GM18873 (cell line): ENCODE measurements at regions not wholly inside any gene's neighbourhood (a gene's known extent, or its start where the extent isn't known, plus 50 kb on each side); places are given as distances from the start of the nearest gene placed in this dataset.
"Not testable (repeated sequence)": the region's sequence is repeated elsewhere in the genome, so short reads cannot be mapped to it uniquely, and the experiment has no call there.

Source experiments
- ATAC-seq: cut with Tn5 transposase; IDR thresholded peaks from one replicate; pipeline ENCODE4 v1.9.1; 2021; ENCODE audit warnings: mild to moderate bottlenecking, moderate library complexity, moderate number of reproducible peaks; ENCODE audit not compliant: unreplicated experiment, low FRiP score

DNA sequence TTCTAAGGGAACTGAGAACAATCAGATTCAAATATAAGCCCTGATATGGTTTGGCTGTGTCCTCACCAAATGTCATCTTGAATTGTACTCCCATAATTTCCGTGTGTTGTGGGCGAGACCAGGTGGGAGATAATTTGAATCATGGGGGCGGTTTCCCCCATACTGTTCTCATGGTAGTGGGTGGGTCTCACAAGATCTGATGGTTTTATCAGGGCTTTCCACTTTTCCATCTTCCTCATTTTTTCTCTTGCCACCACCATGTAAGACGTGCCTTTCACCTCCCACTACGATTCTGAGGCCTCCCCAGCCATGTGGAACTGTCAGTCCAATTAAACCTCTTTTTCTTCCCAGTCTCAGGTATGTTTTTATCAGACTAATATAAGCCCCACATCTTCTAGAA lies 217.8 kb downstream of the ACKR3 start:
- ATAC-seq: not testable (repeated sequence)

DNA sequence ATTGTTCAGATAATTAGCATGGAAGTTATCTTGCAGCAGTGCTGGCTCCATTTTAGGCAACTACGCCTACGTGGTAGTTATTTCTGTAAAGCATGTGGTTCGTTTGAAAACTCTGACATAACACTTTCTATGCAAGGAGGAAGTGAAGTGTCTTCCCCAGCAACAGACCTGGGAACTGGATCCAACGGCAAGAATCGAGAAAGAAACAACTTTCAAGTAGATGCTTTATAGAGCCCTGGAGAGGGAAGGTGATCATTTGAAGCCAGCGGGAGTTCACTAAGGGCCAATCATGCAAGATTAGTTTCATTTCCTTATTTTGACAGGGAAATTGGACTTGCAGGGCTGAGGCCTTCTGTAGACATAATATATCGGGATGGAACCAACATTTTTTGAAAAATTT lies 218.3 kb downstream of the ACKR3 start:
- ATAC-seq: no peak

DNA sequence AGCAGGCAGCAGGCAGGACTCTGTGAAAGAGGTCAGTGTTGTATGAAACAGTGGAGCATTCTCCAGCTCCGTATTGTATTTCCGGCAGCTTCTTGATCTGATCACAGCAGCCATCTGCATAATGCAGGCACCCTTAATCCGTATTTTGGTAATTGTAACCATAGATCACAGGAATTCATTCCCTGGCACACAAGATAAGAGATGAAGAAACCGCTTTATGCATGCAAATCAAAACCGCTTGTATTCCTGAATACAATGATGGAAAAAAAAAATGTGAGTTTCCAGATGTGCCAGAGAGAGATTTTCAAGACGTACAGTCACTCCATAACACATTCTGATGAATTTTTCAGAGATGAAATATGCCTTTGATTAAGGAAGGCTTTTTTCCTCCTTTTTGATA lies 221.3 kb downstream of the ACKR3 start:
- no peak for ATAC-seq

DNA sequence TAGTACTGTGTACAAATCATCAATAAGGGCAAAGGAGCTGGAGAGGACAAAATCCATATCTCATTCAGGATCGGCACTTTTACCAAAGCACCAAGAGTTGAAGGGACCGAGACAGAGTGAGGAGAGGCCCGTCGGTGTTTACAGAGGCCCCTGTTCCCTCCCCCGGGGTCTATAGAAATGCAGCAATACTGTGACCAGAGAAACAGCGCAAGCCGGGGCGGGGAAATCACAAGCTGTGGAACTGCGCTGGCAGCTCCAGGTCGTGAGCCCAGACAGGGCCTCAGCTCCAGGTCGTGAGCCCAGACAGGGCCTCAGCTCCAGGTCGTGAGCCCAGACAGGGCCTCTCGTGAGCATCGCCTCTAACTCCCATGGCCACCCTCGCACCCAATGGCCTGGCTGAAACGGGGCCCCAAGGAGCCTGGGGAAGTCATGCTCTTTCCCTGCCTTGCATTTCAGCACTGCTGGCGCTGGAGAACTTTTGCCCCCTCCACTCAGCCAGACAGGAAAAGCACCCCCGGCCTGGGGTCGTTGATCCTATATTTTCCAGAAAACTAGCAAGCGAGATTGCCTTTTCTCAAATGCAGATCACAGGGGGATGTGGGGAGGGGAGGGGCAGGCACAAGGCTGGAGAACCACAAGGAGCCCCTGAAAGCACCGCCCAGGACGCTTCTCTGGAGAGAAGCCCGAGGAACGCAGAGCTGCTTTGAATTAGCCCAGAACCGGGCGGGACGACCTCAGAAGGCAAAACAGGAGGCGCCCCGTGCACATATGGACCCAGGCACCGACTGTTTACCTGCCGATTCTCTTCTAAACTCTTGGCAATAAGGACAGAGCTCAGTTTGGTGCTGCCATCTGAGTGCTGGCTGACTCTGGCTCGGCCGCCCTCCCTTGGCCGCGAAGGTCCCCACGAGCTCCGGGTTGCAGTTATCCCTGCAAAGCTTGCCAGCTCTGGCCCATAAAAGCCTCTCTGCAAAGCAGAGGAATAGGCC lies 223.7 kb downstream of the ACKR3 start:
- ATAC-seq: no peak

DNA sequence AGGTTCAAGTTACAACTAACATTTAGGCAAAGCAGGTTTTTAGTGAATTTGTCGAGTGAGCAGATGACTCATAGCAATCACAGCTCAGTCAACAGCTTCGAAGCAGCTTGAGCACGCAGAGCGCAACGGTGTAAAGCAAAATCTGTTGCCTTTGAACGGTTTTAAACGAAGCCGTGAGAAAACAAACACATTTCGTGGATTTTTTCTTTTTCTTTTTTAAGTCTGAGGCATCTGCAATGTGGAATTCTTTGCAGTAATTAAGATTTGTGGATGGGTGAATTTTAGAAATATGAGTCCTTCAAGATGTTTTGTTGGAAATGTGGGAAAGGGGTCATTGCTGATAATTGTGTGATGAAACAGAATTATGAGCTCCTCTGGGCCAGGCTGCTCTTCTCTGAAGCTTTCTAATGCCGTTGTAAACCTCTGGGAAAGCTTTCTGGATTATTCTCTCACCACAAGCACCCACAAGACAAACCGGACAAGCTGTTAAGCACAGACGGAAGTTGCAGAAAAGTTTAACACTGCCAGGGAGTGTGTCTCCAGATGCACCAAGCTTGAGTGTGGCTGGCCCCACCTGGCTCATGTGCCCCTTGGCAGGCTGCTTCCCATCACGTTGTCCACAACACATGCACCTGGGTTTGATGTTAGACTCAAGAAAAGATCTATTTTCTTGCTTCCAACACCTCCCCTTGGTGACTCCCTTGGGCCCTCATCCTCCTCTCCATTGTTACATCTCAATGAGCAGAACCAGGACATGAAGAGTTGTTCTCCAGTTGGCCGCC lies 224.7 kb downstream of the ACKR3 start:
- no peak for ATAC-seq

DNA sequence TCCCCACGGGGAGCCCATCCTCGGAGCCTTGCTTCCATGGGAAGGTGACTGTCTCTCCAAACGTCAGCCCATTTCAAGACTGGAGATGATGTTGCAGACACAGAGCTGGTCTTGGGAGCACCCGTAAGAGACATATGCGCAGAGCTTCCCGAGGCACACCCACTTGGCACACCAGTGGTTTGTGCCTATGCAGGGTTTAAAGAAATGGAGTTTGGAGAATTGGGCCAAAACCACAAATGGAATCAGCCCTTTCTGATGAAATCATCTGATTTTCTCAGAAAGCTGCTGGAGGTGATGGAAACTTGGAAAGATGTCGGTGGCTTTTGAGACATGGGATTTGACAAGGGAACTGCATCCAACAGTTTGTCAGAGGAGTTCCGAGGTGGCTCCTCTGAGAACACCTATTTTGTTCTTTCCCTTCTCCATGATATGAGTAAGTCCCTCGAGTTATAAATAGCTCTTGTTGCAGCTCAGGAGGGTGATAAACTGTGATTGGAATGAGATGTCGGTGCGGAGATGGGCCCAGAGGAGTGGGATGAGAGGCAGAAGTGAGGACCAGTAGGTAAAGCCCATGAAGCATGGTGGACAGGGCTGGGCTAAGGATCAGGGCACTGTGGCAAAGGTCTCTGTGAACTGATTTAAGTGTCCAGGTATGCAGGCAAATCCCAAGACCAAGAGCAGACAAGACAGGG lies 225.7 kb downstream of the ACKR3 start:
- no peak for ATAC-seq

DNA sequence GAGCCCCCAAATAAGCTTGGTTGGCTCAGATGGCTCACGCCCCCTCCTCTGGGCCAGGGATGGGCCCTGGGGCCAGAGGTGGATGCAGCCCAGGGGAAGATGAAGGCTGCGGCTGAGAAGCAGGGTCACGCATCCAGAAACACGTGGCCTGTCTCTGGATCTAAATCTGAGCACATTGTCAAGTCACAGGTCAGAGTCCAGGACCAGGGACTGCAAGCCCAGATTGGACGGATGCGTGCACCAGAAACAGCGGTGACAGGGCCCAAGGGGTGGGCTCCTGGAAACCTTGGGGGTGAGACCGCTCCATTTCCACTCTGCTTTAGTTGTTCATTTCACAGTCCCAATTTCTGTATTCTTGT lies 226.2 kb downstream of the ACKR3 start:
- no peak for ATAC-seq

DNA sequence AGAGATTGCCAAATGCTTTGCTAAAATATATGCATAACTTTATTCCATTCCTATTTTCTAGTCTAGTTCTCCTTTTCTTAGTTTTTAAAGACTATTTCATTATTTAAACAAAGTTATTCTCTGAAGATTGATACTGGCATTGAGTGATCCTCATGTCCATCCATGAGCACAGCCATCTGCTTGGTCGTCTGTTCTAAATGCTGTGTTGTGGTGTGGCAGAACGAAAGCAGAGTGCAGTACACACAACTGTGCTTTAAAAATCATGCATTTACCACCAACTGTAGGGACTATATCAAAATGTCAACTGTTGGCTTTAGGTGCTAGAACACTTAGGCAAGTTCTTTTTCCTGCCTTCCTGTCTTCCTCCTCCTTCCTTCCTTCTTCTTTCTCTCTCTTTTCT lies 226.6 kb downstream of the ACKR3 start:
- no peak for ATAC-seq

DNA sequence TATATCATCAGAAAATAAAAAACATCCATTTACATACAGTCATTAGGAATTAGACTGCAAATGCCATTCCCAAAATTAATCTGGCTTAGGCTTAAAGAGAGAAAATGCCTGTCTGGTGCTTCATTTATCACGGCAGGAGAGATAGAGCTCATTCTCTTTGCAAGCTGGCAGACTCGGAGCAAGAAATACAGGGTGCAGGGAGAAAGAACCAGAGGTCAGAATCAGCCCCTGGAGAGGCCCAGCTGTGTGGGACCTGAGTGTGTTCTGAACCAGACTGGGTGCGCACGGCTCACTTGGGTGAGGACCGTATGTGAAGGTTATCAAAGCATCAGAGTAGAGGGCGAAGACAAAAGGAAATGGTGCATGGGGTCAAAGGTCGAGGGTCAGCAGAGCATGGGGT lies 227.8 kb downstream of the ACKR3 start:
- ATAC-seq: no peak

DNA sequence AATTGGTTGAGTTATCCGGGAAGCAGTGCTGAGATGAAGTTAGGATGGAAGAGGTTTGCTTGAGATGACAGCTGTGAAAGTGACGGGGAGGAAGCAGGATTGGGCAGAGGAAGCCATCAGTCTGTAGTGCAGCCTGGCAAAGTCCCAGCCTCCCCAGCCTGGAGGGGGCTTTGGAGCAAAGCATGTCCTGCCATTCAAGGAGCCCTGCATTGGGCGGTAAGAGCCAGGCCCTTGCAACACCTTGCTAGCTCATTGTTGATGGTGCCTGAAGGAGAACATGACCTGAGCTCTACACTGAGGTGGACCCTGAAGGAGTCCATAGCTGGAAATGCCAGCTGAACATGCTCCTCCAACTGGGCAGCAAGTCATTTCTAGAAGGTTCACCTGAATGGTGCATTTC lies 228.9 kb downstream of the ACKR3 start:
- ATAC-seq: no peak

DNA sequence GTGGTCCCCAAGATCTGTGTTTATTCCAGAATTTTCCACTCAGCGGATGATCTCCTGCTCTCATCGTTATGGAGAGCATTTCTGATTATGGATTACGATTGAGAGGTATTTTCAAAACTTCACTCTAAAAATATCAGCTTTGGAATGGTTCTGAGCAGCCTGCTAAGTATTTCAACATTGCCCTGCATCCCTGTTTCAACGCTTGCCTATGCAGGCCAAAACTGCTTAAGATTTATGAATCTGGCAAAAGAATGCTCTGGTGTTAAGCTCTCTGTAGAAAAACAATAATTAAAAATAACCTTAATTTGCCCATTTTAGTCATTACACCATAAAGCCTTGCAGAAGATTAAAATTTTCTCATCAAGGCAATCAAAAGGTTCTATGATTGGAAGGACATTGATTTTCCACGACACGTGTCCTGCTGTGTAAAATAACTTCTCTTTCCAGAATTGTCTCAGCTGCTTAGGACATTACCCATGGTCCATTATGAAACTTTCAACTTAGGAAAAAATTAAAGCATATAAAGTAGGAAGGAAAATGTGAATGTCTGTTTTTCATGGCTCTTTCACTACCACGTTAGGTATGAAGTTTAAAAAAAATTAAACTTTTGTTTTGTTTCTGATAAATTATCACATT lies 229.9 kb downstream of the ACKR3 start:
- no peak for ATAC-seq

DNA sequence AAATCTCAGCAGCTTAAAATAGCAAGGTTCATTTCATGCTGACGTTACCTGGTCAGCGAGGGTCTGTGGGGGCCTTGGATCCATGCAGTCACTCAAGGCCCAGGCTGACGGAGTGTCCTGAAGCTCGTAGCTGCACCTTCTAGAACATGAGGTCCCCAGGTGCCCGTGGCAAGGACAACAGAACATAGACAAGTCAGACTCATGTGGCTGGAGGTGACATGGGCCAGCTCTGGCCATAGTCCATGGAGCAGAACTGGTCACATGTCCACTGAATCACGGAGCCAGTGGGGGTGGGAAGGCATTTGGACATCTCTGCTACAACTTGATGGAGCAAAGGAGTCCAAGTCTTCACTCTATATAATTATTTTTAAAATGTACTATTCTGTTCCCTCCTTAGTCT lies 233.2 kb downstream of the ACKR3 start:
- no peak for ATAC-seq

DNA sequence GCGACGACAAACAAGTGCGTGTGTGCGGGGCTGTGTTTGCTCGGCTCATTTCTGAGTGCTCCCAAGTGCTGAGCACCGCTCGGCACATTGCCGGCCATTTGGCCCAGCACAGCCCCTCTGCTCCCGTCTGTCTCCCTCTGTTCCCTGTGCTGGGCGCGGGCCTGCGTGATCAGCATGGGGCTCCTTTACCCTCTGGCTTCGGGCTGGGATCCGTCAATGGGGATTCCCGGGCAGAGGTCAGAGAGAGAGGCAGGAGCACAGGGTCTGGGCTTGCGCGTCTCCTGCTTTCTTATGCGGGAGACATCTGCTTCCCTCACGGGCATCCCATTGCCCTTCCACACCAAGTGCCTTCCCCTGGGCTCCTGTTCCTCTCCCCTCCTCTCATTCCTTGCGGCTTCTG lies 234.0 kb downstream of the ACKR3 start:
- no peak for ATAC-seq

DNA sequence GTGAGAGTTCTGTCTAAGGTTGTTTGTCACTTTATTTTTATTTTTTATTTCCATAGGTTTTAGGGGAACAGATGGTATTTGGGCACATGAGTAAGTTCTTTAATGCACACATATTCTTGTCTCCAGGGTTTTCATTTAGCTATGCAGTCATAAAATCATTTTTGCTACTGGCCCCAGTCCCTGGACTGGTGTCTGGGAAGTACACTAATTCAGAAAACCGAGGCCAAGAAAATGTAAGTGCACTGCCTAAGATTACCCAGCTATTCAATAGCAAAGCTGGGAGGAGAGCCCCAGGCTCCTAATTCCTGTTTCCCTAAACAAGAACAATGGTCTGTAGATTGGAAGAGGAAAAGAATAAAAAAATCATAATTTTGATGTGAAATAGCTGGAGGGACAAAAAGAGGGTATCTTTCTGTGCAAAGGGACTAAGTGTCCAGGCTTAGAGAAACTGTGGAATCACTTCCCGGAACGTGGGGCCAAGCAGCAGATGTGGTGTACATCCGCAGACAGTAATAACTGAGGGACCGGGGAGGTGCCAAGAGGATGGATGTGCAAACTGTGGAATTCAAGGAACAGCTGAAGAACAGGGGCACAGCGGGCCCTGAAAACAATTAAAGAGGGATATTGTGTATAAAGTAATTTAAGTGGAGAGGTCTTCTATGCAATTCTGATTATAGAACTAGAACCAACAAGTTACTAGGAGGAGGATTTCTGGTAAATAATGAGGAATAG lies 236.3 kb downstream of the ACKR3 start:
- ATAC-seq: no peak

DNA sequence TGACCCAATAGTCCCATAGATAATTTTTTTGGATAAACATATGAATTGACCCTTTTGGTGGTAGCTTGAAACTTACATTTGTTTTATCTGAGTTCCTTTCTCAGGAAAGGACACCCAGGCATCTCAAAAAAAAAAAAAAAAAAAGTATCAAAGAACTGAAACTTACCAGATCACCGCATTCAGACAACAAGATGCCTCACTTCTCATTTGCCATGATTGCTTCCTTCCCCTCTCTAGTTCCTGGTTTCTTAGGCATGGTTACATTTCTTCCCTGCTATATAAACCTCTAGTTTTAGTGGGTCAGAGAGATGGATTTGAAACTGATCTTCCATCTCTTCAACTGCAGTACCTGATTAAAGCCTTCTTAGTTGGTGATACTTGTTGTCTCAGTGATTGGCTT lies 240.1 kb downstream of the ACKR3 start:
- ATAC-seq: no peak

DNA sequence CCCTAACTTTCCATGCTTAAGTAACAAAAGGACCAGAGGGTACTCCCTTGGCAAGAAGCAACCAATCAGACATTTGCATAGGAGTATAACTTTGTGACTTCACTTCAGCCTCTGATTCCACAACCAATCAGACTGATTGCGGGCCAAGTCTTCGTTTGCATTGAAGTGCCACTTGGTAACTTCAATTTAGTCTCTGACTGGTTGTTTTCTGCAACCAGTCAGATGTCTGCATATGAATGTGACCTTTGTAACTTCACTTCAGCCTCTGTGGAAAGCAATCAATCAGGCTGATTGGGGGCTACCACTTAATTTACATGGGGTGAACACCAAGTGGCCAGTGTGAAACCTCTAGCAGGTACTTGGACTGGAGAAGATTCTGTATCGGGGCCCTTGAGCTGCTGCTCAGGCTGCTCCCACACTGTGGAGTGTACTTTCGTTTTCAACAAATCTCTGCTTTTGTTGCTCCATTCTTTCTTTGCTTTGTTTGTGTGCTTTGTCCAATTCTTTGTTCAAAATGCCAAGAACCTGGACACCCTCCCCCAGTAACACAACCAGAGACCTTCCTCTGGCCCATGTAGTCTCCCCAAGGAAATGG lies 241.5 kb downstream of the ACKR3 start:
- no peak for ATAC-seq

DNA sequence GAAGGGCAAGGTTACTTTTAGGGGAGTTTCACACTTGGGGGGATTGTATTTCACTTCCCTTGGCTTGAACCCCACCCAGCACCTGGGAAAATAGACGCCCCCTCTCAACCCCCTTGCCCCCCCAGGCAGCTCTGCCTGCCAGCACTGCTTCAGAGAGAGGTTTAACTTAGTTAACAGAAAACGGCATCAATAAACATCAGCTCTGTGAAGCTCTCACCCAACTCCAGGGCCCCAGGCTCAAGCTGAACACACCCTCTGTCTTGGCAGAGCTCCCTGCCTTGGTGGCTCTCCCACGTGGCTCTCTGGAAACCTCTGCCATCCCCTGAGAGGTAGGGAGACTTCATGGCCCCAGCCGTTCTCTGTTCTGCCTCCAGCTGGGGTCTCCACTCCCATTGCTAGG lies 244.1 kb downstream of the ACKR3 start:
- ATAC-seq: no peak

DNA sequence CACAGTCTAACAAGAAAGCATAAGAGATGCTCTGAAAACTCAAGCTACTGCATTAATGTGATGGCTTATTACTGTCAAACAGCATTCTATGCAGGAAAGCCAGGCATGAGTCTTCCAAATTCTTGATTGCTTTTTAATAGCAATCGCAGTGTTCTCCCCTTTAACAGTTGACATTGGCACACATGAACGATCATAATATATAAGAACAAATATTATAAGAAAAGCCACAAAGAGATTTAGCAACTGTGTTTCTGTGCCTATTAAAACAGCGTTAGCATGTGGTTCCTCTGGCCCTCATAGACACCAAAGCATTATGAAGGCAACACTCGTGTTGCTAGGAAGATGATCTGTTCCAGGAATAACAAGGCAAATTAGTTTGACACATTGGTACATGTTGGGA lies 245.0 kb downstream of the ACKR3 start:
- no peak for ATAC-seq

DNA sequence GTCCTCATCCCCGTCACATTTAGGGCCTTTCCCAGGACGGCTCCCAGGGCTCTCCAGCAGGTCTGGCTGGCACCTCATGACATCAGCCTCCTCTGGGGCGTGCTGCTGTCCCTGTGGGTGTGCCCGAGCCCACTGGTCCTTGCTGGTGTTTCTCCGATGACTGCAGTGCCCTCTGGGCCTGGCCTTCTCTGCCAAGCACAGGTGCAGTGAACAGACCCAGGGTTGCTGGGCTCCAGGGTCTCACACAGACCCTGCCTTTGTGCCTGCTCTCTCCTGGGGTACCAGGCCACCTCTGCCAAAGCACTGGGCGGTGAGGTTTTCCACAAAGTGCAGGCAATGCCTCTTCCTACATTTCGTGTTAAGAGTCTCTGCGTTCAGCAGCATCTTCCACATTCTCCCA lies 246.1 kb downstream of the ACKR3 start:
- ATAC-seq: no peak
